ENCODE measurements at regions not wholly inside any gene's neighbourhood (a gene's known extent, or its start where the extent isn't known, plus 50 kb on each side); places are given as distances from the start of the nearest gene placed in this dataset.

DNA sequence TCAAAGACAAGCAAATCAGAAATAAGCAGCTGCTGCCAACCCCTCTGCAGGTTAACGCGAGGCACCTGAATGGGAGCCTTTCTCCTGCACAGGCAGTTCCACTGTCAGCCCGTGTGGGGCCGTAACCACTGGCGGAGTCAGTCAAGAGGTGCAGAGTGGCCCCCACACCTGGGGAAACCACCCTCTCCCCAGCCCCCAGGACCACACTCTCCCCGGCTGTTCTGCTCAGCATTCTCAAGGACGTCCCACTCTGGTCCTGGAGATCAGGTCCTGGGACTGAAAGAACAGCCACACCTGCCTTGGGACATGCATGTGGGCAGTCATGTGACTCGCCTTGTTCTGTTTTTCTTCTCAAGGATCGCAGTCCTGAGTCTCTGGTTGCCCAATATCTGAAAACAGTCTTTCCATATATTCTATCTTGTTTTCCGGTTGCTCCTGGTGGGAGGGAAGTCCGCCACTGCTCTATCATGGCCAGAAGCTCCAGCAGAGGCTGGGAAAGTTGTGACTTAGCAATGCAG lies 252.5 kb downstream of the PTPRU start:
- Mint-ChIP-seq H3K27me3 (peaks cover 38% of the 10 kb centered on the region), H3K36me3 (ENCODE audit: insufficient read depth) (no peaks in the 10 kb centered on the region), H3K4me3 (no peak overlapping the region)

DNA sequence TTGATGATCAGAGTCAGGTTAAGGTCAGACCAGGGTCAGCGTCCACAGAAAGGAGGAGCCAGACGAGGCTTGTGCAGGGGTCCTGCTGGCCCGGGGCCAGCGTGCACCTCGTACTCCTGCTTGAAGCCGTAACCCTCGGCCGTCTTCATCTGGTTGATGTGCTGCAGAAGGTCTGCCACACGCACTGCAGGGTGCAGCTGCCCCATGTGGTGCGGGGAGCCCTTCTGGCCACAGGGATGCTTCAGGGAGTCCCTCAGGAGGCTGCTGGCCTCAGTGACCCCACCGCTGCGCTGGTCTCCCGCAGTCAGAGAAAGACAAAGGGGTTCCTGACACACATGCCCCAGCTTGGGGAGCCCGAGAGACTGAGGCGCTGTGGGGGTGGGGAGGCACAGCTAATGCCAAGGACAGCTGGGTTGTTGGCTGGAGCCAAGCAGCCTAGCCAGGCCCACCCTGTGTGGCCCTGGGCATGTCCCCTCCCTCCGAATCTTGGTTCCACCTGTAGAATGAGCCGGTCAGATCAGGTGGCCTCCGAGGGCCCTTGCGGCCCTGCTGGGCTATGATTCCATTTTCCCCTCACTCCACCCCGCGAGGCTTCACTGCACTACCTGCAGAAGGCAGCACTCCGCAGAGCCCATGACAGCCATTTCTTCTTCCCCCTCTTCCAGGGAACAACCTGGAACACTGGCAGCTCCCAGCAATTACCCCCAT lies 251.9 kb downstream of the PTPRU start:
- H3K36me3 Mint-ChIP-seq (ENCODE audit: insufficient read depth), result no peaks in the 10 kb centered on the region
- no peak overlapping the region for H3K27ac Mint-ChIP-seq (ENCODE audit: low read depth)
- H3K27me3 Mint-ChIP-seq, result peaks cover 38% of the 10 kb centered on the region
- ATAC-seq (replicated peaks; ENCODE audit: extremely low read depth, poor library complexity, severe bottlenecking) (no peak), DNase-seq (ENCODE audit: low spot score in 2 of 2) (no peak)
- H3K9me3 Mint-ChIP-seq, result no peaks in the 10 kb centered on the region
- H3K4me1 Mint-ChIP-seq, result no peaks in the 10 kb centered on the region
- no peak overlapping the region for H3K4me3 Mint-ChIP-seq

More for the DNA sequence above, 252.5 kb downstream of the PTPRU start:
- Mint-ChIP-seq H3K9me3 (no peaks in the 10 kb centered on the region), H3K27ac (ENCODE audit: low read depth) (no peak overlapping the region), H3K4me1 (no peaks in the 10 kb centered on the region)
- ATAC-seq (replicated peaks; ENCODE audit: extremely low read depth, poor library complexity, severe bottlenecking), result no peak
- no peak for DNase-seq (ENCODE audit: low spot score in 2 of 2)

DNA sequence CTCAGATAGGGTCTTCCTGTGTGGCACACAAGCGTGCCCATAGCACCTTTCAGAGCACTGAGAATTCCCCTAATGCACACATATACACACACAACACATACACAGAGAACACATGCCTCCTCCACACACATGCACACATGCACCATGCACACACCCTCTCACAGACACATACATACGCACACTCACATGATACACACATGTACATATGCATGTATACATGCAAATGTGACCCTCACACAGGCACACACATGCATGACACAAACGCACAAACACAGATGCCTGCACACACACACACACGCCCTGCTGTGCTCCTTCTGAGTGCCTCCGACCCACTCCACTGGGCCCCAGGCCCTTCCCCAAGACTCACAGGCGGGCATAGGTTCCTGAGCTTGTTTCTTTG lies 251.0 kb downstream of the PTPRU start:
- Mint-ChIP-seq H3K9me3 (no peaks in the 10 kb centered on the region), H3K4me3 (no peak overlapping the region), H3K27me3 (peaks cover 38% of the 10 kb centered on the region), H3K4me1 (no peaks in the 10 kb centered on the region), H3K27ac (ENCODE audit: low read depth) (no peak overlapping the region), H3K36me3 (ENCODE audit: insufficient read depth) (no peaks in the 10 kb centered on the region)
- ATAC-seq (replicated peaks; ENCODE audit: extremely low read depth, poor library complexity, severe bottlenecking) (no peak), DNase-seq (ENCODE audit: low spot score in 2 of 2) (no peak)

DNA sequence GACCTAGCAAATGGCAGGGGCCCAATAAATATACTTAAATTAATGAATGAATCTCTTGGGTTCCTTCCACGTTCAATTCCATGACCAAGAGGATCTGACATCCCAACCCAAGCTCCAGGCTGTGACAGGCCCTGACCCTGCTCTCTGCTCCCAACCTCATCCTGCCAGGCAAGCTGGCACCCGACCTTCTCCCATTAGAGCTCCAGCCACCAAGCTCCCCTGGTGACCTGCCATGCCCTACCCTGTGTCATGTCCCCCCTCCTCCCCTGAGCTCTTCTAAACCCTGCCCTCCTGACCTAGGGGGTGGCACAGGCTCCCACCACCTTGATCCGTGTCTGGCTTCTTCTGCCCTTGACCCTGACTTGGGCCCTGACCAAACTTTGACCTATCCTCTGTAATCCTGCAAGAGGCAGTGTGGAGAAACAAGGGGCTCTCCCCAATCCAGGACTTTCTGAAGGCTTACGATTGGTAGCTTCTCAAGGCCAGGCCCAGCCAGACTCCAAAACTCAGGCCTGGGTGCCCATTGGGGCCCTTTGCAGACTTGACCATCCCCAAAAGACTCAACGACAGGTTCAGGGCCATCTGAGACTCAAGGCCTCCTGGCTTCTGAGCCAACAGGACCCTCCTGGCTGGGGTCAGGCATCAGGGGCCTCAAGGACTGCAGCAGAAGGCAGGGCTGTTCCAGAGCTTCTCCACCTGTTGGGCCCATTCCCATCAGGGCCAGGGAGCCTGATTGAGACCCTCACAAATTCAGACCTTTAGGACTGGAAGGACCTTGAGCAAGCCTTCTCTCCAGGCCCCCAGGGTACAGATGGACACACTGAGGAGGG lies 249.0 kb downstream of the PTPRU start:
- no peak for DNase-seq (ENCODE audit: low spot score in 2 of 2)
- H3K4me3 Mint-ChIP-seq, result no peak overlapping the region

DNA sequence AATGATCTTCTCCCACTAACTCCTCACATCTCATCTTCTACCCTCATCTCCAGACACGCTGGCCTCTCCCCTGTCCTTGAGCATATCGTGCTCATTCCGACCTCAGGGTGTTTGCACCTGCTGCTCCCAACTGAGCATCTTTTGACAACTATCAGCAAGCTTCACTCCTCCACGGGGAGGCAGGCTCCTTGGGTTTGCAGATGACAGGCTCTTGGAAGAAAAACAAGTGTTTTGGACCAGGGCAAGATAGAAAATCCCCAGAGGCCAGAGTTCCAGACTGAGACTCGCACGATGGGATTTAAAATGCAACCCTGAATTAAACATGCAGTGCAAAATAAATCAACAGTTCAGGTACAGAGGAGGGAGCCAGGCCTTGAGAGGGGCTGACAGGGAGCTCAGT lies 246.7 kb downstream of the PTPRU start:
- no peak overlapping the region for H3K27ac Mint-ChIP-seq (ENCODE audit: low read depth)
- ATAC-seq (replicated peaks; ENCODE audit: extremely low read depth, poor library complexity, severe bottlenecking) (no peak), DNase-seq (ENCODE audit: low spot score in 2 of 2) (no peak)
- peaks cover 38% of the 10 kb centered on the region for H3K27me3 Mint-ChIP-seq
- H3K9me3 Mint-ChIP-seq, result no peaks in the 10 kb centered on the region
- no peaks in the 10 kb centered on the region for H3K4me1 Mint-ChIP-seq
- no peak overlapping the region for H3K4me3 Mint-ChIP-seq
- H3K36me3 Mint-ChIP-seq (ENCODE audit: insufficient read depth), result no peaks in the 10 kb centered on the region

More for the DNA sequence above, 249.0 kb downstream of the PTPRU start:
- Mint-ChIP-seq H3K9me3 (no peaks in the 10 kb centered on the region), H3K27me3 (peaks cover 37% of the 10 kb centered on the region), H3K4me1 (no peaks in the 10 kb centered on the region), H3K36me3 (ENCODE audit: insufficient read depth) (no peaks in the 10 kb centered on the region), H3K27ac (ENCODE audit: low read depth) (no peak overlapping the region)
- ATAC-seq (replicated peaks; ENCODE audit: extremely low read depth, poor library complexity, severe bottlenecking), result no peak

DNA sequence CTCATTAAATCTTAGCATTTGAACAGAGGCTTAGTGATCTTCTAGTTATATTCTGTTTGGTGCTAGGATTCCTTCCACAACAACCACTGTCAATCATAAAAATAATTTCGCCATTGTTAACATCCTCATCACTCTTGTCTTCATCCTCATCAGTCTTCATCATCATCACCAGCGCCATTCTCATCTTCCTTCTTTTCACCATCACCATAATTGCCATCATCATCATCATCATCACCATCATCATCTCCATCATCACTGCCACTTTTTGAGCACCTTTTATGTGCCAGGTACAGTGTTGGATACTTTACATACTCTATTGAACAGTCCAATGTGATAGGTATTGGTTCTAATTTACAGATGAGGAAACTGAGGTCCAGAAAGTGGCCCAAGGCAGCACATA lies 245.7 kb downstream of the PTPRU start:
- H3K27ac Mint-ChIP-seq (ENCODE audit: low read depth), result no peak overlapping the region
- H3K27me3 Mint-ChIP-seq, result peaks cover 38% of the 10 kb centered on the region
- no peak for ATAC-seq (replicated peaks; ENCODE audit: extremely low read depth, poor library complexity, severe bottlenecking)
- H3K4me3 Mint-ChIP-seq, result no peak overlapping the region
- no peak for DNase-seq (ENCODE audit: low spot score in 2 of 2)
- no peaks in the 10 kb centered on the region for H3K4me1 Mint-ChIP-seq
- no peaks in the 10 kb centered on the region for H3K36me3 Mint-ChIP-seq (ENCODE audit: insufficient read depth)
- no peaks in the 10 kb centered on the region for H3K9me3 Mint-ChIP-seq

DNA sequence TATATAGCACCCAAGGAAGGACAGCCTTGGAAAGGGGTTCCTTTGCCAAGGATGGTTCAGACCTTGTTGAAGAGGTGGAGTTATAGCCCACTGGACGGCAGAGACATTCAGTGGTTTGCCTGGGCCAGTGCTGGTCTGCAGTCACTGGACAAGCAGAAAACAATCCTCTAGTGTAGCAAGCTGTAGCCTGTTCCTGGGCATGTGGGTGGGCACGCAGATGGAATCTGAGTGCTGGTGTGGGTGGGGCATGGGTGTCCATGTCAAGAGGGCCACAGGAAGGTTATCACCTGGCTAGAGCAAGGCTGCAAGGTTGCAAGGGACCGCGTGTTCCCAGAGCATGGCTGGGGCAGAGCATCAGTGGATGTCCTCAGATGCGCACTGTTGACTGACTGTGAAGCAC lies 244.7 kb downstream of the PTPRU start:
- no peak overlapping the region for H3K4me3 Mint-ChIP-seq
- H3K9me3 Mint-ChIP-seq, result no peaks in the 10 kb centered on the region
- H3K4me1 Mint-ChIP-seq, result no peaks in the 10 kb centered on the region
- DNase-seq (ENCODE audit: low spot score in 2 of 2), result no peak
- peaks cover 42% of the 10 kb centered on the region for H3K27me3 Mint-ChIP-seq
- no peak for ATAC-seq (replicated peaks; ENCODE audit: extremely low read depth, poor library complexity, severe bottlenecking)
- no peak overlapping the region for H3K27ac Mint-ChIP-seq (ENCODE audit: low read depth)
- no peaks in the 10 kb centered on the region for H3K36me3 Mint-ChIP-seq (ENCODE audit: insufficient read depth)

DNA sequence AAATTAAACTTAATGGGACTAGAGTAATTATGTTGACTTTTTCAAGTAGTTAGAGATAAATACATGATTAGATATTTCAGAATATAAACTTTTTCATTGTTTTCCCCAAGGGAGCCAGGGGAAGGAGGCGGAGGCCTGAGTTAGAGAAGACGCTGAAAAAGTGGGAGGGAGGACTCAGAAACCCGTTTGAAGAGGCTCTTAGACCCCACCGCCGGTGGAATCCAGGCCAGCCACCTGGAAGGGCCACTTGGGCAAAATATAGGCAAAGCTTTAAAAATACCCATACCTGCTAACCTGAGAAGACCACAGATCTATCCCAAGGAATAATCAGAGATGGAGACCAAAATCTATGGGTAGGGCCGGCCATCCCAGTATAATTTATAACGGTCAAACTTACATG lies 242.6 kb downstream of the PTPRU start:
- no peak overlapping the region for H3K4me3 Mint-ChIP-seq
- H3K27ac Mint-ChIP-seq (ENCODE audit: low read depth), result no peak overlapping the region

DNA sequence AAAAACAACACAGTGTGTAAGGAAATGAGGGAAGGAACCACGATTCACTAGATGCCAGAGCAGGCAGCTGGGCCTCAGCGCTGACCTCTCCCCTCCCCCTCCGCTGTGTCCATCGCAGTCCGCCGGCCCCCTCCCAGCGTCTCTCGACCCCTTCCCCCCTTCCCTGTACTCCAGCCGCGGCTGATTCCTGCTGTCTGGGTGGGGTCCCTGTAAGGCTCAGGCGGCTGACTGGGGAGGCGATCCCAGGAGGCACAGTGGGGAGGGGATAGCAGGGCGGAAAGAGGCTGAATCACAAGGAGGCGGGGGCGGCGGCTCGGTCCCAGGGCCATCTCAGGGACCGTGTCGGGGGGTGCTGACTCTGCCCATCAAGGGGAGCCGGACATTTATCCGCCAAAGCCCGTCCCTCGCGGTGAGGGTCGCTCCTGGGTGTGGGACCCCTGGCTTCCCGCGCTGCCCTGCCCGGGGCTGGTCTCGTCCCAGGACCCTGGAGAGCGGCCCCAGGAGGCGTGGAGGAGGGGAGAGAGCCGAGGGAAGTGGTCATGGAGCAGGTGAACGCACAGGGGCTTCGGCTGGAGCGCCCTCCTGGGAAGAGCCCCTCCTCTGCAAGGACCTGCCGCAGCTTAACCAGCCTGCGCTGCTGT lies 241.9 kb downstream of the PTPRU start:
- Mint-ChIP-seq H3K4me1 (no peaks in the 10 kb centered on the region), H3K27me3 (peaks cover 60% of the 10 kb centered on the region), H3K9me3 (no peaks in the 10 kb centered on the region), H3K4me3 (no peak overlapping the region), H3K36me3 (ENCODE audit: insufficient read depth) (no peaks in the 10 kb centered on the region), H3K27ac (ENCODE audit: low read depth) (no peak overlapping the region)
- DNase-seq (ENCODE audit: low spot score in 2 of 2) (no peak), ATAC-seq (replicated peaks; ENCODE audit: extremely low read depth, poor library complexity, severe bottlenecking) (no peak)

More for the DNA sequence above, 242.6 kb downstream of the PTPRU start:
- no peaks in the 10 kb centered on the region for H3K9me3 Mint-ChIP-seq
- ATAC-seq (replicated peaks; ENCODE audit: extremely low read depth, poor library complexity, severe bottlenecking), result no peak
- DNase-seq (ENCODE audit: low spot score in 2 of 2), result no peak
- peaks cover 54% of the 10 kb centered on the region for H3K27me3 Mint-ChIP-seq
- no peaks in the 10 kb centered on the region for H3K4me1 Mint-ChIP-seq
- H3K36me3 Mint-ChIP-seq (ENCODE audit: insufficient read depth), result no peaks in the 10 kb centered on the region

DNA sequence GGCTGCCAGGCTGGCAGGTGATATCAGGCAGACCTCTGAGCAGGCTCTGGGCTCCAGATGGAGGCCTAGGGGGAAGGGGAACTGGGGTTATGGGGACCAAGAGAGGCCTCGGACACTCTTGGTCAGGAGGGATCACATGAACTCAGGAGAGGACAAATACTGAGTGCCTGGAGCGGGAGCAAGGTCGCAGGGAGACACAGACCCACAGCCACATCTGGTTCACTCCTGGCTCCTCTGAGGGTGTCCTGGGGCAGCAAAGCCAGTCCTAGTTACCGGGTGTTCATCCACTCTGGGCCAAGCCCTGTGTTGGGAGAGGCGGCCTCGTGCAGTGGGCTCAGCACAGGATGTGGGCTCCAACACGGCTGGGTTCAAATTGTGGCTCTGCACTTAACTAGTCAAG lies 239.0 kb downstream of the PTPRU start:
- no peaks in the 10 kb centered on the region for H3K4me1 Mint-ChIP-seq
- no peak overlapping the region for H3K4me3 Mint-ChIP-seq
- ATAC-seq (replicated peaks; ENCODE audit: extremely low read depth, poor library complexity, severe bottlenecking), result no peak
- no peak overlapping the region for H3K27ac Mint-ChIP-seq (ENCODE audit: low read depth)
- no peaks in the 10 kb centered on the region for H3K36me3 Mint-ChIP-seq (ENCODE audit: insufficient read depth)
- peaks cover 85% of the 10 kb centered on the region for H3K27me3 Mint-ChIP-seq
- no peak for DNase-seq (ENCODE audit: low spot score in 2 of 2)
- no peaks in the 10 kb centered on the region for H3K9me3 Mint-ChIP-seq

DNA sequence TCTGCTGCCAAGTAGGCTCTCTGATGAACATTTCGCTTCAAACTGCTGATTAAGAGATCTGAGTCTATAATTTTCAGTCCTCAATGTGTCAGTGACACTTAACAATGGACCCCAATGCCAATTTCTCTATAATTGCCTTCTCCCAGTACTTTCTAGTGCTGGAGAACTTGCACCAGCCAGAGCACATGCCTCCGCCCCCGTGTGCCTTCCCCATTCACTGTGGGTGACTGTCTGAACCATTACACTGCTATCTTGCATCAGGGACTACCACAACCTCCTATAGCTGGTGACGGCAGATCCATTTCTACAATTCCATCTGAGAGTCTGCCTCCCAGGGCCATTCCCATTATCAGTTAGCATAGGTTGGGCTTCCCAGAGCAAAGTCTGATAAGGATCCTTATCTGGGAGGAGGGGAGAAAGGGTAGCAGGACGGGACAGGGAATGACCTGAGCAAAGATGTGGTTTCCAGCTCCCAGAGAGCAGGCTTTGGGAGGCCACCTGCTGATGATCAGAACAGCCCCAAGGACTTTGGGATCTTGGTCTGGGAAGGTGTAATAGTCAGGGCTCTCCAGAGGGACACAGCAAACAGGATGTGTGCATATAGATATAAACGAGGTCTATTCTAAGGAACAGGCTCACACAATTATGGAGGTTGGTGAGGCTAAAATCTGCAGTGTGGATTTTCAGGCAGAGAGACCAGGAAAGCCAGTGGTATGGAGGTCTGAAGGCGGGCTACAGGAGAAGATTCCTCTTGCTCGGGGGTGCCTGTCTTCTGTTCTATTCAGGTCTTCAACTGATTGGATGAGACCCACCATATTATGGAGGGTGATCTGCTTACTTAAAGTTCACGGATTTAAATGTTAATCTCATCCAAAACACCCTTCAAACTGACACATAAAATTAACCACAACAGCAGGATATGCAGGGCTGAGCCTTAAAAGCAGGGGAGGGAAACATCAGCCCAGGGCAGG lies 238.2 kb downstream of the PTPRU start:
- Mint-ChIP-seq H3K9me3 (no peaks in the 10 kb centered on the region), H3K4me3 (no peak overlapping the region), H3K36me3 (ENCODE audit: insufficient read depth) (no peaks in the 10 kb centered on the region), H3K4me1 (no peaks in the 10 kb centered on the region), H3K27me3 (peaks cover 92% of the 10 kb centered on the region), H3K27ac (ENCODE audit: low read depth) (no peak overlapping the region)
- DNase-seq (ENCODE audit: low spot score in 2 of 2) (no peak), ATAC-seq (replicated peaks; ENCODE audit: extremely low read depth, poor library complexity, severe bottlenecking) (no peak)
